WTC11 (cell line): ENCODE measurements at regions not wholly inside any gene's neighbourhood (a gene's known extent, or its start where the extent isn't known, plus 50 kb on each side); places are given as distances from the start of the nearest gene placed in this dataset.

Source experiments
- CTCF ChIP-seq: fragments of 200-600 bp; IDR thresholded peaks from 2 replicates; pipeline ENCODE4 v1.8.0; 2022; ENCODE audit warnings: antibody characterized with exemption
- ELF4 ChIP-seq: sonication (generic); formaldehyde crosslinking; IDR thresholded peaks from 2 replicates; pipeline ENCODE4 v1.8.1; 2022; ENCODE audit warnings: low read depth, mild to moderate bottlenecking, moderate library complexity, missing genetic modification reagents
- GRHL2 ChIP-seq: fragments of 250-450 bp; sonication (Bioruptor Pico); IDR thresholded peaks from 2 replicates; pipeline ENCODE4 v1.8.0; 2022; ENCODE audit warnings: mild to moderate bottlenecking, moderate library complexity; ENCODE audit not compliant: insufficient replicate concordance, severe bottlenecking
- TEAD1 ChIP-seq: sonication (generic); formaldehyde crosslinking; IDR thresholded peaks from 2 replicates; pipeline ENCODE4 v1.8.0; 2022; ENCODE audit warnings: mild to moderate bottlenecking, missing genetic modification reagents
- TP53 ChIP-seq: sonication (generic); formaldehyde crosslinking; IDR thresholded peaks from 2 replicates; pipeline ENCODE4 v1.8.1; 2023; ENCODE audit warnings: mild to moderate bottlenecking, missing genetic modification reagents
- ZNF219 ChIP-seq: sonication (generic); formaldehyde crosslinking; IDR thresholded peaks from 2 replicates; pipeline ENCODE4 v1.8.0; 2023; ENCODE audit warnings: missing genetic modification reagents, mild to moderate bottlenecking, borderline replicate concordance
- ZNF416 ChIP-seq: fragments of 250-450 bp; sonication (Bioruptor Pico); IDR thresholded peaks from 2 replicates; pipeline ENCODE4 v1.9.0; 2021; ENCODE audit warnings: mild to moderate bottlenecking, inconsistent platforms

GRCh38 chr6:43870660-43871061 lies 100.7 kb downstream of the VEGFA start:
- TF ChIP-seq ELF4 (no peak), TEAD1 (CRISPR knock-in tag) (no peak), CTCF (no peak), ZNF219 (CRISPR knock-in tag) (no peak), ZNF416 (CRISPR knock-in tag) (no peak), TP53 (CRISPR knock-in tag) (no peak), GRHL2 (CRISPR knock-in tag) (no peak)
